RWPE1 (cell line): ENCODE measurements at regions not wholly inside any gene's neighbourhood (a gene's known extent, or its start where the extent isn't known, plus 50 kb on each side); places are given as distances from the start of the nearest gene placed in this dataset.

Experiments
- CTCF ChIA-PET: fragments of 350-600 bp; sonication (Branson Sonifier 250); formaldehyde crosslinking; extraction: SDS; loops from one replicate; lab custom pipeline; 2021; lab: Yijun Ruan, JAX
- POLR2A ChIA-PET: fragments of 400-600 bp; formaldehyde crosslinking; extraction: SDS; loops from one replicate; lab custom pipeline; 2020; ENCODE audit warnings: antibody characterized with exemption; ENCODE audit not compliant: low non-redundant PET; lab: Yijun Ruan, JAX
- DNase-seq: peaks from one replicate; pipeline ENCODE4 v3.0.0; 2012; ENCODE audit warnings: low spot score
- H3K27ac ChIP-seq: fragments of 450-650 bp; 2 replicates; pipeline ENCODE4 v1.5.1; 2017
- TF ChIP-seq, protein P1 (sequence below): fragments of 450-650 bp; conservative IDR thresholded peaks from 2 replicates; pipeline ENCODE4 v1.5.1; 2017; ENCODE audit warnings: low read depth, mild to moderate bottlenecking

GRCh38 chr17:14596224-14596623 lies 295.3 kb downstream of the HS3ST3B1 start:
- no peak for DNase-seq
- ChIA-PET POLR2A (no interaction called here), CTCF (no interaction called here)
- TF ChIP-seq, protein P1, sequence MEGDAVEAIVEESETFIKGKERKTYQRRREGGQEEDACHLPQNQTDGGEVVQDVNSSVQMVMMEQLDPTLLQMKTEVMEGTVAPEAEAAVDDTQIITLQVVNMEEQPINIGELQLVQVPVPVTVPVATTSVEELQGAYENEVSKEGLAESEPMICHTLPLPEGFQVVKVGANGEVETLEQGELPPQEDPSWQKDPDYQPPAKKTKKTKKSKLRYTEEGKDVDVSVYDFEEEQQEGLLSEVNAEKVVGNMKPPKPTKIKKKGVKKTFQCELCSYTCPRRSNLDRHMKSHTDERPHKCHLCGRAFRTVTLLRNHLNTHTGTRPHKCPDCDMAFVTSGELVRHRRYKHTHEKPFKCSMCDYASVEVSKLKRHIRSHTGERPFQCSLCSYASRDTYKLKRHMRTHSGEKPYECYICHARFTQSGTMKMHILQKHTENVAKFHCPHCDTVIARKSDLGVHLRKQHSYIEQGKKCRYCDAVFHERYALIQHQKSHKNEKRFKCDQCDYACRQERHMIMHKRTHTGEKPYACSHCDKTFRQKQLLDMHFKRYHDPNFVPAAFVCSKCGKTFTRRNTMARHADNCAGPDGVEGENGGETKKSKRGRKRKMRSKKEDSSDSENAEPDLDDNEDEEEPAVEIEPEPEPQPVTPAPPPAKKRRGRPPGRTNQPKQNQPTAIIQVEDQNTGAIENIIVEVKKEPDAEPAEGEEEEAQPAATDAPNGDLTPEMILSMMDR = no peak
- H3K27ac ChIP-seq = no peak overlapping the region

DNA sequence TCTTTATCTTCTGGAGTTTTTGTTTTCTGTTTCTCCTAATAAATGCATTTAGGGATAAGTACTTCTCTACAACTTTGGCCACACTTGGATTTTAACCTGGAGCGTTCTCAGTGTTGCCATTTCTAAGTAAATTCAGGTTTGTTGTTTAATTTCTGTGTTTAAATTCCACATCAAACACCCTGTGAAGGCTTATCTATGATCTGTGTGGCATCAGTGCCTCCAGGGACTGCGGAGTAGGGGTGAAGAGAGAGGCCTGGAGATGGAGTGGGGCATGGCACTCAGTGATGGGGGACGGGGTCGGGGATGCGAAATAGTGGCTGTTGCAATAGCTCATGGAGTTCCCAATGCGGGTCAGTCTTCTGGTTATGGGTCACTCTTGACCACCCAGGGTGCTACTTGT lies 294.8 kb downstream of the HS3ST3B1 start:
- H3K27ac ChIP-seq = no peak overlapping the region
- ChIA-PET POLR2A (no interaction called here), CTCF (no interaction called here)
- no peak for DNase-seq
- TF ChIP-seq, protein P1 = no peak

GRCh38 chr17:14594690-14595089 lies 293.8 kb downstream of the HS3ST3B1 start:
- TF ChIP-seq, protein P1 = no peak
- no peak overlapping the region for H3K27ac ChIP-seq
- POLR2A ChIA-PET = no interaction called here
- DNase-seq = no peak
- CTCF ChIA-PET = no interaction called here

DNA sequence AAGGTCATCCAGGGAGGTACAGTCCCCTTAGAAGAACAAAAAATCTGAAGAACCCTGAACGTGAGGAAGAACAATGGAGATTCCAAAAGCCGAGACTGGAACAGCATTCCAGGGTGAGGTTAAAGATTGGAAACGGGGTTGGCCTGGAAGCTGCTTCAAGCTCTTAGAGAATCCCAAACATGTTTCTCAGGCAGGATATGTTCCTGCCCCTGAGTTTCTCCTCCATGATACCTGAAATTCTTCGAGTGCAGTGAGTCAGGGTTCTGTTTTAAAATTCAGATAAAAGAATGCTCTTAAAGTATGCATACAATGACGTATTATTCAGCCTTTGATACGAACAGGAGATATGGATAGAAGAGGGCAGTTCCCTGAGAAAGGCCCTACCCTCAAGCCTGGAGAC lies 293.1 kb downstream of the HS3ST3B1 start:
- POLR2A ChIA-PET = no interaction called here
- H3K27ac ChIP-seq = no peak overlapping the region
- CTCF ChIA-PET = interaction anchor here (0.6 kb wide), 1 partner anchor 147 kb away, joined by 6 read pairs; no protein-coding TSS in a partner anchor
- TF ChIP-seq, protein P1 = no peak
- no peak for DNase-seq

DNA sequence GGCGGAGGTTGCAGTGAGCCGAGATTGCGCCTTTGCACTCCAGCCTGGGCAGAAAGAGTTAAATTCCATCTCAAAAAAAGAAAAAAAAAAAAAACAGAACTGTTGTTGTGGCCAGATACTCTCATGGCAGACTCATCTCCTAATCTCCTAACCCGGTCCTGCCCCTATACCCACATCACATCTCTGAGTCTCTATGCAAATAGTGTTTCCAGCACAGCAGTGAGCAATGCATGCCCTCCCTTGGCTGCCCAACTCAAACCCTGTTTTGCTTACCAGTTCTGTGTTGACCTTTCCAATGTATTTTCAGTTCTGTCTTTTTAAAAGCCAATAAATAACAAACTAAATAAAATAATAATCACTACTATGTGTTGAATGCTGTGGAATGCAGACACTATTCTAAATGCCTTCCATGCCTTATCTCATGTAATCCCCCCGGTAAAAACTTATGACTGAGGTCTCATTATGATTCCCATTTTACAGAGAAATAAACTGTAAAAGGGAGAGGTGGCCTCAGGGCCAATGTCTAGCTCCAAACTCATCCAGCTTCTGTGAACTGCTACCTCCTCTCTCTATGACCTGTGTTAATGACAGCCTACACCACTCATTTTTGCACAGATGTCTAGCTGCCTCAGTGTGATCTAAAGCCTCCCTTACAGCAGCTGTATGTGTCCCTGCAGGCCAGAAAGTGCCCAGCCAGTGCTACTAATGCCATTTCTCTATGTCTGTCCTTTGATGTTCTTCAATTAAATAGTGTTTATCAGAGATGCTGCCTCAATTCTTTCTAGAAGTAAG lies 289.8 kb downstream of the HS3ST3B1 start:
- ChIA-PET POLR2A (no interaction called here), CTCF (interaction anchor here (0.5 to 0.7 kb wide), 3 partner anchors 8 to 779 kb away, joined by 3 to 4 read pairs (median 3); no protein-coding TSS in a partner anchor)
- no peak overlapping the region for H3K27ac ChIP-seq
- TF ChIP-seq, protein P1 = no peak
- DNase-seq = no peak

- TF ChIP-seq, protein P1 = no peak
- no peak for DNase-seq
- POLR2A ChIA-PET = no interaction called here
- CTCF ChIA-PET = no interaction called here
- H3K27ac ChIP-seq = no peak overlapping the region
These were observed 284.2 kb downstream of the HS3ST3B1 start for GRCh38 chr17:14585099-14585498.
